ENCODE measurements at regions not wholly inside any gene's neighbourhood (a gene's known extent, or its start where the extent isn't known, plus 50 kb on each side); places are given as distances from the start of the nearest gene placed in this dataset.

- no peak for ATAC-seq
Observed at GRCh38 chr11:114848027-114848426, 169.7 kb downstream of the NXPE2 start.

GRCh38 chr11:114857281-114857680 lies 179.0 kb downstream of the NXPE2 start:
- Histone ChIP-seq H3K27me3 (no peaks in the 10 kb centered on the region), H3K4me1 (no peaks in the 10 kb centered on the region), H3K27ac (no peak overlapping the region), H3K4me3 (no peak overlapping the region), H3K36me3 (no peaks in the 10 kb centered on the region), H3K9me3 (no peaks in the 10 kb centered on the region)
- DNase-seq (no peak), ATAC-seq (no peak)
- no peak for TF ChIP-seq CTCF (IDR thresholded peaks at IDR 0.05)
- intact Hi-C loops (cut with DNase I), result no loop called here
- 56 to 62% methylated on average over 4 of the region's 4 CpGs for WGBS, 2 donors

More at GRCh38 chr11:114848027-114848426, 169.7 kb downstream of the NXPE2 start:
- no peaks in the 10 kb centered on the region for H3K9me3 ChIP-seq
- H3K36me3 ChIP-seq, result no peaks in the 10 kb centered on the region
- no peak overlapping the region for H3K4me3 ChIP-seq
- 51 to 66% methylated on average over 6 of the region's 6 CpGs for WGBS, 2 donors
- no peak for DNase-seq
- H3K27me3 ChIP-seq, result no peaks in the 10 kb centered on the region
- H3K27ac ChIP-seq, result no peak overlapping the region
- no peak for TF ChIP-seq CTCF (IDR thresholded peaks at IDR 0.05)
- H3K4me1 ChIP-seq, result peaks cover 0 to 7% (median 0%) of the 10 kb centered on the region in 9 donors
- intact Hi-C loops (cut with DNase I), result no loop called here

GRCh38 chr11:114864896-114865295 lies 186.6 kb downstream of the NXPE2 start:
- no peaks in the 10 kb centered on the region for H3K9me3 ChIP-seq
- ATAC-seq, result no peak
- no peak overlapping the region for H3K27ac ChIP-seq
- 45 to 56% methylated on average over 2 of the region's 2 CpGs for WGBS, 2 donors
- H3K27me3 ChIP-seq, result peaks cover 0 to 2% (median 0%) of the 10 kb centered on the region in 7 donors
- TF ChIP-seq CTCF (IDR thresholded peaks at IDR 0.05), result no peak
- intact Hi-C loops (cut with DNase I), result no loop called here
- DNase-seq, result no peak
- H3K36me3 ChIP-seq, result no peaks in the 10 kb centered on the region
- no peak overlapping the region for H3K4me3 ChIP-seq
- no peaks in the 10 kb centered on the region for H3K4me1 ChIP-seq

- intact Hi-C loops (cut with DNase I), result no loop called here
- Histone ChIP-seq H3K9me3 (no peaks in the 10 kb centered on the region), H3K27me3 (no peaks in the 10 kb centered on the region), H3K36me3 (no peaks in the 10 kb centered on the region), H3K4me3 (no peak overlapping the region), H3K27ac (no peak overlapping the region), H3K4me1 (no peaks in the 10 kb centered on the region)
- WGBS, 2 donors, result 68% methylated on average over 6 of the region's 6 CpGs
- ATAC-seq, result no peak
- TF ChIP-seq CTCF (IDR thresholded peaks at IDR 0.05), result no peak
- no peak for DNase-seq
Observed at GRCh38 chr11:114876234-114876633, 197.9 kb downstream of the NXPE2 start.

GRCh38 chr11:114877976-114878375 lies 199.6 kb downstream of the NXPE2 start:
- Histone ChIP-seq H3K27me3 (no peaks in the 10 kb centered on the region), H3K27ac (no peak overlapping the region), H3K36me3 (no peaks in the 10 kb centered on the region), H3K4me3 (no peak overlapping the region), H3K9me3 (no peaks in the 10 kb centered on the region), H3K4me1 (peaks cover 0 to 1% (median 0%) of the 10 kb centered on the region in 9 donors)
- intact Hi-C loops (cut with DNase I), result no loop called here
- no peak for DNase-seq
- TF ChIP-seq CTCF (IDR thresholded peaks at IDR 0.05), result no peak
- ATAC-seq, result no peak

All from heart right ventricle (tissue), 16 donors.